Esophagus squamous epithelium (tissue), 4 donors: ENCODE measurements at regions not wholly inside any gene's neighbourhood (a gene's known extent, or its start where the extent isn't known, plus 50 kb on each side); places are given as distances from the start of the nearest gene placed in this dataset.

ENCODE experiments used
- CTCF ChIP-seq, 6 experiments: fragments of 450-650 bp in 4 of 6; fragments of 200-600 bp in 2 of 6; sonication (generic) in 2 of 6; IDR thresholded peaks; one replicate each; pipeline ENCODE4 v1.5.1; 2016 to 2019; ENCODE audit warnings: antibody characterized with exemption in 6 of 6, mild to moderate bottlenecking in 4 of 6, moderate library complexity in 4 of 6
- POLR2A ChIP-seq, 4 donors: fragments of 450-650 bp; IDR thresholded peaks; one replicate each; pipeline ENCODE4 v1.6.1; 2017; ENCODE audit warnings: antibody characterized with exemption in 4 of 4, mild to moderate bottlenecking in 4 of 4, moderate library complexity in 3 of 4

GRCh38 chr6:156193381-156193780 lies 583.8 kb upstream of the ARID1B start:
- TF ChIP-seq CTCF (IDR thresholded peaks at IDR 0.05) (no peak), POLR2A (IDR thresholded peaks at IDR 0.05) (no peak)
